ENCODE measurements at regions not wholly inside any gene's neighbourhood (a gene's known extent, or its start where the extent isn't known, plus 50 kb on each side); places are given as distances from the start of the nearest gene placed in this dataset.

- FAIRE-seq (no peak), DNase-seq (ENCODE audit: low spot score in 2 of 2) (no peak)
These were observed 1783.9 kb upstream of the PCDH20 start for GRCh38 chr13:63199508-63199907.

- DNase-seq (ENCODE audit: low spot score in 2 of 2) = no peak
These were observed 1782.4 kb upstream of the PCDH20 start for GRCh38 chr13:63198071-63198470.

GRCh38 chr13:63195726-63196125, 1780.1 kb upstream of the PCDH20 start:
- no peak for FAIRE-seq

More at GRCh38 chr13:63198071-63198470, 1782.4 kb upstream of the PCDH20 start:
- no peak for FAIRE-seq

GRCh38 chr13:63190742-63191141, 1775.1 kb upstream of the PCDH20 start:
- FAIRE-seq (no peak), DNase-seq (ENCODE audit: low spot score in 2 of 2) (no peak)

More at GRCh38 chr13:63195726-63196125, 1780.1 kb upstream of the PCDH20 start:
- no peak for DNase-seq (ENCODE audit: low spot score in 2 of 2)

GRCh38 chr13:63190219-63190618, 1774.6 kb upstream of the PCDH20 start:
- no peak for FAIRE-seq
- DNase-seq (ENCODE audit: low spot score in 2 of 2) = no peak

GRCh38 chr13:63189712-63190111, 1774.1 kb upstream of the PCDH20 start:
- FAIRE-seq (no peak), DNase-seq (ENCODE audit: low spot score in 2 of 2) (no peak)

- DNase-seq (ENCODE audit: low spot score in 2 of 2) (no peak), FAIRE-seq (no peak)
These were observed 1769.0 kb upstream of the PCDH20 start for GRCh38 chr13:63184693-63185092.

- FAIRE-seq = no peak
- DNase-seq (ENCODE audit: low spot score in 2 of 2) = no peak
These were observed 1759.9 kb upstream of the PCDH20 start for GRCh38 chr13:63175536-63175935.

- DNase-seq (ENCODE audit: low spot score in 2 of 2) = no peak
- no peak for FAIRE-seq
These were observed 1752.2 kb upstream of the PCDH20 start for GRCh38 chr13:63167699-63168337.

GRCh38 chr13:63166345-63166744, 1750.7 kb upstream of the PCDH20 start:
- no peak for FAIRE-seq
- no peak for DNase-seq (ENCODE audit: low spot score in 2 of 2)

- no peak for DNase-seq (ENCODE audit: low spot score in 2 of 2)
- no peak for FAIRE-seq
These were observed 1748.3 kb upstream of the PCDH20 start for GRCh38 chr13:63163903-63164302.

GRCh38 chr13:63161219-63161618, 1745.6 kb upstream of the PCDH20 start:
- DNase-seq (ENCODE audit: low spot score in 2 of 2) (no peak), FAIRE-seq (no peak)

GRCh38 chr13:63156816-63157215, 1741.2 kb upstream of the PCDH20 start:
- FAIRE-seq (no peak), DNase-seq (ENCODE audit: low spot score in 2 of 2) (no peak)

- FAIRE-seq = no peak
- no peak for DNase-seq (ENCODE audit: low spot score in 2 of 2)
These were observed 1733.7 kb upstream of the PCDH20 start for GRCh38 chr13:63149375-63149774.

GRCh38 chr13:63139277-63139676, 1723.6 kb upstream of the PCDH20 start:
- FAIRE-seq (no peak), DNase-seq (ENCODE audit: low spot score in 2 of 2) (no peak)

- no peak for FAIRE-seq
- DNase-seq (ENCODE audit: low spot score in 2 of 2) = no peak
These were observed 1714.3 kb upstream of the PCDH20 start for GRCh38 chr13:63129995-63130394.

GRCh38 chr13:63128716-63129115, 1713.1 kb upstream of the PCDH20 start:
- no peak for FAIRE-seq

GRCh38 chr13:63124863-63125262, 1709.2 kb upstream of the PCDH20 start:
- no peak for DNase-seq (ENCODE audit: low spot score in 2 of 2)
- FAIRE-seq = peak; percentile 71

More at GRCh38 chr13:63128716-63129115, 1713.1 kb upstream of the PCDH20 start:
- DNase-seq (ENCODE audit: low spot score in 2 of 2) = no peak

GRCh38 chr13:63120883-63121282, 1705.2 kb upstream of the PCDH20 start:
- no peak for FAIRE-seq
- DNase-seq (ENCODE audit: low spot score in 2 of 2) = no peak

GRCh38 chr13:63117710-63118109, 1702.1 kb upstream of the PCDH20 start:
- no peak for DNase-seq (ENCODE audit: low spot score in 2 of 2)
- FAIRE-seq = no peak

GRCh38 chr13:63112799-63113395, 1697.2 kb upstream of the PCDH20 start:
- DNase-seq (ENCODE audit: low spot score in 2 of 2) = no peak
- FAIRE-seq = no peak

GRCh38 chr13:63110466-63110865, 1694.8 kb upstream of the PCDH20 start:
- FAIRE-seq (no peak), DNase-seq (ENCODE audit: low spot score in 2 of 2) (no peak)

Measured in frontal cortex (tissue), 3 donors.